ENCODE measurements at regions not wholly inside any gene's neighbourhood (a gene's known extent, or its start where the extent isn't known, plus 50 kb on each side); places are given as distances from the start of the nearest gene placed in this dataset.
"Not testable (repeated sequence)": the region's sequence is repeated elsewhere in the genome, so short reads cannot be mapped to it uniquely, and the experiment has no call there.

DNA sequence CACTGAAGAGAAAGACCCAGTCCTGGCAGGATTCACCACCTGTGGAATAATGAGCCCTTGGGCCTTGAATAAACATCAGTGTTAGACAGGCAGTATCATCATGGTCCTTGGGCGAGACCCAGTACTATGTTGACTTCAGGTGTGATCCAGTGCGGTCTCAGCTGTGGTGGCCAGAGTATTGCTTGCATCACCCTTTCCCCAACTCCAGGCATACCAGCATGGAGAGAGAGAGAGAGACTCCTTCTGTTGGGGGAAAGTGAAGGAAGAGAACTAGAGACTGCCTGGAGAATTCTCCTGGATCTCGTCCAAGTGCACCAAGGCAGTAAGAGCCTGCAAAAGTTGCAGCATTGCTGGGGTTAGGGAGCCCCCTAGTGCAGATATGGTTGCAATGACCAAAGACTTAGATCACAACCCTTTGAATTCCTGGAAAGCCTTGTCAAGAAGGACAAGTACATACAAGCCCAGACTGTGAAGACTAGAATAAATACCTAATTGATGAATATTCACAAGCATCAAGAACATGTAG is 61.1 kb upstream of the VAMP7 start:
- DNase-seq, result peak in 1 of 4 experiments; percentile 3

DNA sequence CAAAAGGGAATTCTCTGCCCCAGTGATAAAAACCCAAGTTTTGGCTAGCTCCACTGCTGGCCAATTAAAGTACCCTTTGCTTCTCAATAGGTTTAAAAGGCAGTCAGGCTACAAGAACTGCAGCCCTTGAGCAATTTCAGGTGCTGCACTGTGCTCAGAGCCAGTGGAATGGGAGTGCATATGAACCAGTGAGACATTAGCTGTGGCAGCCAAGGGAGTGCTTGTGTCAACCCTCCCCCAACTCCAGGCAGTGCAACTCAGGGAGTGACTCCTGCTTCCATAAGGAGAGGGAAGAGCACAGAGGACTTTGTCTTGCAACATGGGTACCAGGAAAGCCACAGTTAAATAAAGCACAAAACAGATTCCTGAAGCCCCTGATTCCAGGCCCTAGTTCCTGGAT is 61.6 kb upstream of the VAMP7 start:
- no peak for DNase-seq

DNA sequence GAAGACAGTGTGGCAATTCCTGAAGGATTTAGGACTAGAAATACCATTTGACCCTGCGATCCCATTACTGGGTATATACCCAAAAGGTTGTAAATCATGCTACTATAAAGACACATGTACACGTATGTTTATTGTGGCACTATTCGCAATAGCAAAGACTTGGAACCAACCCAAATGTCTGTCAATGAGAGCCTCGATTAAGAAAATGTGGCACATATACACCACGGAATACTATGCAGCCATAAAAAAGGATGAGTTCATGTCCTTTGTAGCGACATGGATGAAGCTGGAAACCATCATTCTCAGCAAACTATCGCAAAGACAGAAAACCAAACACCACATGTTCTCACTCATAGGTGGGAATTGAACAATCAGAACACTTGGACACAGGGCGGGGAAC is 66.8 kb upstream of the VAMP7 start:
- DNase-seq, result not testable (repeated sequence)

DNA sequence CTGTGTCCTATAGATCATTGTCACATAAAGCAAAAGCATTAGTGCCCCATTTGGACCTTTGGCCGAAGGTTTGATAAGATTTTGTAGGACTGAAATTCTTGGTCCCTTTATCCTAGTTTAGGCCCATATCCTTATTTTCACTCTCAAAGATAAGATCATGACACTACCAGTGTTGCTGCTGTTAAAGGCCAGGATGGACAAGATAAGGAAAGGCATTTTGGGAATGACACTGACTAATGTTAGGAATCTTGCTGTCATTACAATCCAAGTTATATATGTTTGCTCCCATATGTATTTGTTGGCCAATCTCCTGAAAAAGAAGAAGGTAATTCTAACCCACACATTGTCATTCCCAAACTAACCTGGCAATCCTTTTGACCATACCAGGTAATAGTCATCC is 101.3 kb upstream of the VAMP7 start:
- no peak for DNase-seq

DNA sequence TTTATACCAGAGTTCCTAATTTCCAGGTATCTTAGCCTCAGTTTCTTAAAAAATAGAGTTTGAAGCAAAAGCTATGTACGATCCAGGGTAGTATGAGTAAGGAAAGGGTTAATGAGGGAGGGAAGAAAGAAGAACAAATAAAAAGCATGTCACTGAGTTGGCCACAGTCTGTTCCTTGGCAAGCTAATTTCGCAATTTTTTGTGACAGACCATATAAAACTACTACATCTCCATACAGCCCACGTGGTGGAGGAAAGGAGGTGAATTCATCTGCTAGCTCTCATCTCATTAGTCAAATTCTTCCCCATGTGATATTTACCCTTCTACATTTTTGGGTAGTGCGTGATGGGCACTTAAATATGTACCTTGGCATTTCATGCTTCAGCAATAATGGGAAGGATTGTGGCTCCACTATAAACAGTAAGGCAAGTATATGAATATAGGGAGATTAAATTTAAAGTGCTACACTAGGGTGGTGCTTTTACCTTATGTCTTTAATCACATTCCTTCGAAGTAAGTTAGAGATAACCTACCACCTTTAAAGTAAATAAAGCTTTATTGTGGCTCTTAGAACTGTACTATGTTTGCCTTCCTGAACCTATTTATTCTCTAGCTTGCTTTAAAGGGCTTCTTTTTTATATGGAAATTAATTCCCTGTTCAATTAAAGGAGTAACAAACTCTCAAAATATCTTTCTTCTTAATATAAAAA is 102.1 kb upstream of the VAMP7 start:
- DNase-seq, result no peak

DNA sequence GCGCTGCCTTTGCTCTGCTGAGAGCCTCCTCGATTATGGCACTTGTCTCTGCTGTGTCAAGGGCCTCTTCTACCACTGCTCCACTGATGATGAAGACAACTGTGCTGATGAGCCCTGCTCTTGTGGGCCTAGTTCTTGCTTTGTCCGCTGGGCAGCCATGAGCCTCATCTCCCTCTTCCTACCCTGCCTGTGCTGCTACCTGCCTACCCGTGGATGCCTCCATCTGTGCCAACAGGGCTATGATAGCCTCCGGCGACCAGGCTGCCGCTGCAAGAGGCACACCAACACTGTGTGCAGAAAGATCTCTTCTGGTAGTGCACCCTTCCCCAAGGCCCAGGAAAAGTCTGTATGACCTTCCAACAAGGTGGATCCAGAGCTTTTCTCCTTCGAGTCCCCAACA is 106.8 kb upstream of the VAMP7 start:
- no peak for DNase-seq

DNA sequence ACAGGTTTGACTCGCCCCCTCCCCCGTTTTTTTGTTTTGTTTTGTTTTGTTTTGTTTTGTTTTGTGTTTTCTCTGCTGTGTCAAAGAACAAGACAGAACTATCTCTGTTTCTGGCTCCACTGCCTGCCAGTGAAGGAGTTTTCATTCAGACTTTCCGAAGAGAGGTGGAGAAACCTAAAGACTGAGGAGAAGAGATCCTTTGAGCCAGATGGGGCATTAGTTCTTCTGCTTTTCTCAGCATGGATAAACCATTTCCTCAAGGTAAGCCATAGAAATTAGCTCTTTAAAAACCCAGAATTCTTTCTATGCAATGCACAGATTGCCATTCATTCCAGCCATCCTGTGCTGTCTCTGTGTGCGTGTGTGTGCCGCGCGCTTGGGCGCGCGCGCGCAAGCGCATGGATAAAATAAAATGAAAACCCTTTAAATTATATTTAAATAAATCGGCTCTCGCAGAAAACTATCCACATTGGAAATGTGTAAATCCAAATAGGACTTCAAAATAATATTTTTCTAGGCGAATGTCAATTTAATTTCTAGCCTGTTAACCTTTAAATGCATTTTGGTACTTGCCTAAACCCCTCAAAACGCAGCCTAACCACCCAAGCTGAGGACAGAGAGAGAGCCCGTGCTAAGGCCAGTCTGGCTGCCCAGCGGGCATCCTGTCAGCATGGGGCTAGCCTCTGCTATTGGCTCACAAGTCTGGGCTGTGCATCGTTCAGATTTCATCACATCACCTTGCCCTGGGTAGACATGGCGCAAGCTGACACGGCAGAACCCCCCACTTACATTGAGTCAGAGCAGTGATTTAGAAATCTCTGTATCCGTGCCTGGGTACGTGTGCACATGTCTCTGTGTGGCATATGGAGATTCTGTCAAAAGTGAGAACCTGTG is 113.0 kb upstream of the VAMP7 start:
- DNase-seq, result no peak

DNA sequence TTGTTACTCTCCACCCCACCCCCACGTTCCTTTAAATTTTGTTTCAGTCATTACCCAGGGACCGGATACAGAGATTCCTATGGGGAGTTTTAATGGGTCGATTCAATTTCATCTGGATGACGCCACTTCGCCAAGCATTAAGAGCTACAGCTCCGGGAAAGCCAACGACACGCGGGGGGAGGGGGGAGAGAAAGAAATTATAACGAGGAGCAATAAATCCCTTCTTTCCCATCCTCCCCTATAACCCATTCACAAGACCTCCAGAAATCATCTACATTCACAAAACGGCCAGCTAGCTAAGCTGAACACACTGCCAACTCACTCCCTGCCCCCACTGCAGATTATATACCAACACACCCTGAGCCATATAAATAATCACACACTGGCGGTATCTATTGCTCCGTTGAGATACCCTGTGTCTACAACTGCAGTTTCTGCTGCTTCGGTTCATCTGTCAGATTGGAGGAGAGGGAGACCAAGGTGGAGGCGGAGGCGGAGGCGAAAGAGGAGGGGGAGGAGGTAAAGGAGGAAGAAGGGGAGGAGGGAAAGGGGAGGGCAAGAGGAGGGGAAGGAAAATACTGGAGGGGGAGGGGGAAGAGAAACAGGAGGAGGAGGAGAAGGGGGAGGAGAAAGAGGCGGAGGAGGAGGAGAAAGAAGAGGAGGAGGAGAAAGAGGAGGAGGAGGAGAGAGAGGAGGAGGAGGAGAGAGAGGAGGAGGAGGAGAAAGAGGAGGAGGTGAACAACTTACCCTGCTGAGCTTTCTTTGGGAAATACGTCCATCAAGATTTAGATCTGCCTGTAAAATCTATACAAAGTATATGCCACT is 113.9 kb upstream of the VAMP7 start:
- no peak for DNase-seq

DNA sequence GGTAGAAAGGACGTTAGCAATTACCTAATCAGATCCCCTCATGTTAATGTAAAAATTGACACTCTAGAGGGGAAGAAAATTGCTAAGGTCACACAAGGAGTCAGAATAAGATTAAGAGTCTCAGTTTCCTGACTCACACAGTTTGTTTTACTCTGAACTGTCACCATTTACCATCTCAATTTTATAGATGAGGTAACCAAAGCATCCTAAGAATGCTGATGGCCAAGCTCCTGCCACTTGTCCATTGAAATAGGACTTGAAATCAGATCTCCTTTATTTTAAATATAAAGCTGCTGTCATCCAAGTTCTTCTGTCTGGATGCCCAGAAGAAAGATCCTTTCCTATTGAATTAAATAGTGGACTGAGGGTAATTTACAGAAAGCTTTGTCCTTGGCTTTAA is 114.8 kb upstream of the VAMP7 start:
- DNase-seq, result no peak

DNA sequence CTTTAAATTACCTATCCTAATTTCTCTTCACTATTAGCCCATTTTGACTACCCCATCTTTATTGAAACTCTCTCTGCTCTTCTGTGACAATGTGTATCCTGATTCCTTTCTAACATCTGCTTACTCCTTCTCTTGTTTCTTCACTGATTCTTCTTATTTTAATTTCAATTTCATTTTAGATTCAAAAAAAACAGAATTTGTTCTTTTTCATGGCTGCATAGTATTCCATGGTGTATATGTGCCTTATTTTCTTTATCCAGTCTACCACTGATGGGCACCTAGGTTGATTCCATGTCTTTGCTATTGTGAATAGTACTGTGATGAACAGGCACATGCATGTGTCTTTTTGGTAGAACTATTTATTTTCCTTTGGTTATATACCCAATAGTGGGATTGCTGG is 120.0 kb upstream of the VAMP7 start:
- no peak for DNase-seq

DNA sequence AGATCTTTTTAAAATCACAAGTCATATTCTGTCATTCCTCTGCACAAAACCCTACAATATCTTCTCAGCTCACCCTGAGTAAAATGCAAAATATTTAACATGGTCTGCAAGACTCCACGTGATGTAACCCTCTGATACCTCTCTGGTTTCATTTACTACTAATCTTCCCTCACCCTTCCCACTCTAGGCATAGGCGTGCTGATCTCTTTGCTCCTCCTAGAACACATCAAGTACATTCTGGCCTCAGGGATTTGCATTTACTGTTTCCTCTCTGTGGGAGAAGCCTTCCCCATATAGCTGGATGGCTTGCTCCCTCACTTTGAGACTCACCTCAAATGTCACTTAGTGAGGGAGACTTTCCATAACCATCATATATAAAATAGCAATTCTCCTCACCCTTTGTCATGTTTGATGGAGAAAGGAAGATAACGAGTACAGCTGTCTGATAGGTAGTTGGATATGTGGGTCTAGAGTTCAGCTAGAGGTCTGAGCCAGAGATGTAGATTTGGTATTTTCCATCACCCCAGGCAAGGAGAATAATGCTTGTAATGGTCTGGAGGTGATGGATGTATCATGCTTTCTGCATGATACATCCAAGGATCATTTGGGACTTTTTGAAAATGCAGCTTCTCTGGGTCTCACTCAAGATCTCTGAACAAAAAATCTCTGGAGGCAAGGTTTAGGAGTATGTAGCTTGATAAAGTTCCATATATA is 123.9 kb upstream of the VAMP7 start:
- DNase-seq, result no peak

DNA sequence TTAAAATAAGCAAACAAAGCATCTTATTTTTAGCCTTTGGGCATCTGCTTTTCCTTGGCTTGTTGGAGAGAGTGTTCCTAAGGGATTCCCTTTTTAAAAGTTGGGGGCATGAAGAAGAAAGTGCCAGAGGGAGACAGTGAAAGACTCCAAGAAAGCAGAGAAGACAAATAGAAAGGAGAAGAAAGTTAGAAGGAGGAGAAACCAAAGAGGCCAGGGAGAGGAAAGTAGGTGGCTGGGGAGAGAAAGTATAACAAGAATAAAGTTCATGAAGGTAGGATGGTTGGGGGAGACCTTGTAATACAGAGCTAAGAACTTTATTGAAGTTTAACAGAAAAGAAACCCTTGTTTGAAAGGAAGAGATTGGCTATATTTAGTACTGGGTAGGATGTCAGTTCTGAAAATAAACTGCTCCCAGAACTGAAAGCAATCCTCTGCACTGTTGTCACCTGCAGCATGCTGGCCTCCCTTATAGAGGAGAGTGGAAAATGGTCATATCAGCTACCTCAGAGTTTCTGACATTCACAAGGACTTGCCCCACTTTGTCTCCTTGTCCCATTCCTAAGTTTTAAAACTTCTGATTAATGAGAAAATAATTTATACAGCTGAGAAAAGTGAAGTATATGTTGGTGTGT is 125.3 kb upstream of the VAMP7 start:
- DNase-seq, result no peak

DNA sequence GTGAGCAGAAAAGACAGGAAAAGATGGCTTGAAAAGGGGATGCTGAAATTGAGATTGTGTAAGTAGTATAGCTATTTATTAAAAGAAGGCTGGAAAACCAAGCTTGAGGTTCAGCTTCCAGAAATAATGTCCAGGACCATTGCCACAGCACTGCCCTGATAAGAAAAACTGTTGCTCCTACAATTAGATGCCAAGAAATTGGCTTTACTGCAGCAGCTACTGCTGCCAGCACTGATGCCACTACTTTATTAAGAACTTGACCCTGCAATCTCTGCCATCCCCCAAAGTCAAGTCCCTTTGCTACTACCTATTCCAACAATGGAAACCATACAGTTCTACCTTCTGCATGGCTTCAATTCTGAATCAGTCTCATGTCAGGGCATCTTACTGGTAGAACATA is 130.0 kb upstream of the VAMP7 start:
- DNase-seq, result no peak

DNA sequence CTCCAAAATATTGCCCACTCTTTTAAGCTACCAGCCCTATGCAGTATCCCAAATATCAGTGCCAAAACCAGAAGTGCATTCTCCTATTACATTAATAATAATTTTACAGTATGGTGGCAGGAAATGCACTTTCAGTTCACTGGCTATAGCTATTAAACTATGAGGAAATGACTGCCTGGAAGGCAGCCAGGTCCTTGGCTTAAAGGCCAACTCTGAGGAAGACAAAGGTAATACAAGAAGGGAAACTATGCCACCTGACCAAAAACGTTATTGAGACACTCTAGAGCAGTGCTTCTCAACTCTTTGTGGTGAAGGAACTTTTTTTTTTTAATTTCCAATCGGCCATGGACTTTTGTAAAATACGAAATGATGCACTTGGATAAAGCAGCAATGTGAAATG is 133.6 kb upstream of the VAMP7 start:
- no peak for DNase-seq

DNA sequence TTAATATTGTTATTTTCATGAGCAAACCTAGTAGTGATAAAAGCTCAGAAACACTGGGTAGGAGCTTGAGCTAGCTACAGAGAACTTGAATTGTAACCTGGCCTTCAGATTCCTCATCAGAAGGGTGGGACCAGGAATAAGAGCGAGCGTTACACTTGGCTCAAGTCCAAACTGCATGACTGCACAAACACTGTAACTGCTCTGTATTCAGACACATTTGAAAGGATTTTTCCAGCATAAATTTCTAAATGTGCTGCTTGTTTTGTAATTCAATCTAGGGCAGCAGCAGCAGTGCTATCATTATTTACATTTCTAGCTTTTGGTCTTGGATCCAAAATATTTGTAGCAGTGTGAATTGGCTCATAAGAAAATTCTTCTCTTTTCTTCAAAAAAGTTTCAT is 133.0 kb upstream of the TMLHE start:
- no peak for DNase-seq

DNA sequence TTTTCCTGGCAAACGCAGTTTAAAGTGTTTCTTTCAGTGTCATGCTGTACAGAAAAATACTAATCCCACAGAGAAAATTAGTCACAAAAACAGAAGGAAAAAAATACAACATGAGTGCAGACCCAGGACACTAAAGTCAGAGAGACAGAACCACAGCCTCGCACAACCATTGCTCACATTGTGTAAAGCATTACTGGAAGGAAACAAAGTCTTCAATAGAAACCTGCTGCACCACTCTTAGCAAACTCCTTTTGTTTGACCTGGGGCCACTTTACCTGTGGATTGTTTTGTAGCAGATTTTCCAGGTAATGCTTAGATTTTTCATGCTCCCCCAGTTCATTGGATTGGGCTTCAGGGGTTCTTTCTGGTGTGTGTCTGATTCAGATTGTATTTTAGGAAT is 131.8 kb upstream of the TMLHE start:
- DNase-seq, result no peak

DNA sequence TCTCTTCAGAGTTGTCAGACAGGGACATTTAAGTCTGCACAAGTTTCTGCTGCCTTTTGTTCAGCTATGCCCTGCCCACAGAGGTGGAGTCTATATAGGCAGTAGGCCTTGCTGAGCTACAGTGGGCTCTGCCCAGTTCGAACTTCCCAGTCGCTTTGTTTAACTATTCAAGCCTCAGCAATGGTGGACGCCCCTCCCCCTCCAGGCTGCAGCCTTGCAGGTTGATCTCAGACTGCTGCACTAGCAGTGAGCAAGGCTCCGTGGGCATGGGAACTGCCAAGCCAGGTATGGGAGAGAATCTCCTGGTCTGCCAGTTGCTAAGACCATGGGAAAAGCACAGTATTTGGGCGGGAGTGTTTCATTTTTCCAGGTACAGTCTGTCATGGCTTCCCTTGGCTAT is 115.6 kb upstream of the TMLHE start:
- DNase-seq, result not testable (repeated sequence)

DNA sequence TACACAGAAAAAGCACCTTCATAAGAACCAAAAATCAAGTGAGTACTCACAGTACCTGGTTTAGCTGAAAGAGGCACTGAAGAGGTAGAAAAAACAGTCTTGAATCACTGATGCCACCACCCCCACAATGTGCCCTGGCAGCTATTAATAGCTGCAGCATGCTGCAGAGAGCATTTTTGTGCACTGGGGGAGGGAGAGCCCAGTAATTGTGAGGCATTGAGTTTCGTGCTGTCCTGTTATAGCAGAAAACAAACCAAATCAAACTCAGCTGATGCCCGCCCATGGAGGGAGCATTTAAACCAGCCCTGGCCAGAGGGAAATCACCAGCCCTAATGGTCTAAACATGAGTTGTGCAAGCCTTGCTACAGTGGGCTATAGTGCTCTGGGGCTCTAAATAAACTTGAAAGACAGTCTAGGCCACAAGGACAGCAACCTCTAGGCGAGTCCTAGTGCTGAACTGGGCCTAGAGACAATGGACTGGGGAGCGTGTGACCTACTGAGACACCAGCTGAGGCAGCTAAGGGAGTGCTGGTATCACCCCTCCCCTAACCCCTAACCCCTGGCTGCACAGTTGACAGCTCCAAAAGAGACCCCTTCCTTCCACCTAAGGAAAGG is 106.3 kb upstream of the TMLHE start:
- no peak for DNase-seq

DNA sequence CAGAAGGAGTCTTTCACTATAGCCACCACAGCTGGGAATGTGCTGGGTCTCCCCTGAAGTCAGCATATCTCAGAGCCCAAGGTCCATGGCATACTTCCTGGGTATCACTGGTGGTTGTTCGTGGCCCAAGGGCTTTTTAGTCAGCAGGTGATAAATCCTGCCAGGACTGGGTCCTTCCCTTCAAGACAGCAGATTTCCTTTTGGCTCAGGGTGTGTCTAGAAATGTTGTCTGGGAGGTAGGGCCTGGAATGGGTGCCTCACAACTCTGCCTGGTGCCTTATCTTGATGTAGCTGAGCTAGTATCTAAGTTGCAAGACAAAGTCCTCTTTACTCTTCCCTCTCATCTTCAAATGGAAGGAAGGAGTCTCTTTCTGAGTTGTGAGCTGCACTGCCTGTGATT is 102.4 kb upstream of the TMLHE start:
- no peak for DNase-seq

DNA sequence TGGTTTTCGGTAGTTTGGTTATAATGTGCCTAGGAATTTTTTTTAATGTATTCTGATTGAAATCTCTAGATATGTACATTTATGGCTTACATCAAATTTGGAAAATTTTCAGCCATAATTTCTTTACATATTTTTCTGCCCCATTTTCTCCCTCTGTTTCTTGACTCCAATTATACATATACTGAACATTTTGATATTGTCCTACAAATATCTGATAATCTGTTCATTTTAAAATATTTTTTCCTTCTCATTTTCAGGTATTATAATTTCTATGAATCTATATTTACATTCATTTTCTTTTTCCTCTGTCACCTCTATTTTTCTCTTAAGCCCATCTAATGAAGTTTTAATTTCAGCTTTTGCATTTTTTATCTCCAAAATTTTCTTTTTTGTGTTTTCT is 82.7 kb upstream of the TMLHE start:
- DNase-seq, result no peak

DNA sequence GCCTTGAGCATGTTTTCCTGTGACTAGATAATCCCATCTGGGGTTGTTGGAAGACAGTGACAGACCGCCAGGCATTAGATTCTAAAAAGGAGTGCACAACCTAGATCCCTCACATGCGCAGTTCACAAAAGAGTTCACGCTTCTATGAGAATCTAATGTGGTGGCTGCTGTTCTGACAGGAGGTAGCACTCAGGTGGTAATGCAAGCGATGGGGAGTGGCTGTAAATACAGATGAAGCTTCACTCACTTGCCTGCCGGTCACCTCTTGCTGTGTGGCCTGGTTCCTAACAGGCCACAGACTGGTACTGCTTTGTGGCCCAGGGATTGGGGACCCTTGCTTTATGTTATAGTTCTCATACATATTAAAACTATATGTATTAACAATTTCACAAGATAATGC is 81.9 kb upstream of the TMLHE start:
- DNase-seq, result no peak

DNA sequence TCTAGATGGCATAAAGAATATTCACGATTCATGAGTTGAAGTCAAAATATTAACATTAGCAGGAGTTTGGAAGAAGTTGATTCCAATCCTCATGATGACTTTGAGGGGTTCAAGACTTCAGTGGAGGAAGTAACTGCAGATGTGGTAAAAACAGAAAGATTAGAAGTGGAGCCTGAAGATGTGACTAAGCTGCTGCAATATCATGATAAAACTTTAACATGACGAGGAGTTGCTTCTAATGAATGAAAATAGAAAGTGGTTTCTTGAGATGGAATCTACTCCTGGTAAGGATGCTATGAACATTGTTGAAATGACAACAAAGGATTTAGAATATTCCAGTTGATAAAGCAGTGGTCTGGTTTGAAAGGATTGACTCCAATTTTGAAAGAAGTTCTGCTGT is 70.1 kb upstream of the TMLHE start:
- DNase-seq, result no peak

Data from activated naive CD4-positive, alpha-beta T cell (primary cell).